Amniotic stem cell (primary cell): ENCODE measurements at regions not wholly inside any gene's neighbourhood (a gene's known extent, or its start where the extent isn't known, plus 50 kb on each side); places are given as distances from the start of the nearest gene placed in this dataset.

Experiments
- DNase-seq: peaks from one replicate; lab custom pipeline; 2025; lab: John Stamatoyannopoulos, UW

GRCh38 chr20:6616421-6616820 is 151.1 kb upstream of the BMP2 start:
- DNase-seq = no peak

- no peak for DNase-seq
Observed at GRCh38 chr20:6614836-6615235, 152.7 kb upstream of the BMP2 start.

DNA sequence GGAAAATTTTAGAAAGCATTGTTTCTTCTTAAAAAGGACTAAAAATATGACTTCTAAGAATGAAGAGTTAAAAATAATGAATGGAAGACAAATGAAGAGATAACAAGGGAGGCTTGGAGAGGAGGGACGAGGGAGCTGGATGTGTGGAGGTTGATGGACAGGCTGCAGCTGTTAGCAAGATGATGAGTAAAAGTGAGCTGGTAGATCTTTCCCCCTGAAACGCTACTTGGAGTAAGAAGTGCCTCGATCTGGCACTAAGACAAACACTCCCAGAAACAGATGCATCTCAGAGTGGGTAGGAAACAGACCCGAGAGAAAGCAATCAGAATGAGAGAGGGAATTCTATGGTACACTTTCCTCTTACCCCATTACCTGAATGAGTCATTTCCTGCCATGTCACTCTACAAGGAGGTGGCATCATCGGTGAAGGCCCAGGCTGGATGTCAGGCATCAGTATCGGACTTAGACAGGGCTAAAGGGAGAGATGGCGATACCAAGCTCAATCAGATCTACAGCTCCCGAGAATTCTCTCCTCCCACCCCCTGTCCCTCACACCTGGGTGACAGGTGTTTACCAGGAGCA is 154.1 kb upstream of the BMP2 start:
- no peak for DNase-seq

DNA sequence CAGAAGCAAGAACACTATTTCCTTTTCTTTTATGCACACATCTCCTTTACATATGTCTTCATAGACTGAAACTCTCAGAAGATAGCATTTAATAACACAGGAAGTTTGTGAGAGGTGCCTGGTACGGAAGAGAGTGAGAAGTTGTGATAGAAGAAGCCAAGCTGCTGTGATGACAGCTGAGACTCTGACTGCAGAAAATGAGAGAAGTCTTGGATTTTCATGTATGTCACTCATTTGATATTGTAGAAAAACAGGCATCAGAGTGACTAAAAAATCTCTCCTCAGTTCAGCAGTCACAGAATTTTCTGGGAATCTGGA is 154.9 kb upstream of the BMP2 start:
- no peak for DNase-seq

GRCh38 chr20:6611911-6612605 is 155.4 kb upstream of the BMP2 start:
- no peak for DNase-seq

GRCh38 chr20:6606651-6607050 is 160.8 kb upstream of the BMP2 start:
- no peak for DNase-seq

GRCh38 chr20:6605055-6605935 is 162.2 kb upstream of the BMP2 start:
- no peak for DNase-seq

DNA sequence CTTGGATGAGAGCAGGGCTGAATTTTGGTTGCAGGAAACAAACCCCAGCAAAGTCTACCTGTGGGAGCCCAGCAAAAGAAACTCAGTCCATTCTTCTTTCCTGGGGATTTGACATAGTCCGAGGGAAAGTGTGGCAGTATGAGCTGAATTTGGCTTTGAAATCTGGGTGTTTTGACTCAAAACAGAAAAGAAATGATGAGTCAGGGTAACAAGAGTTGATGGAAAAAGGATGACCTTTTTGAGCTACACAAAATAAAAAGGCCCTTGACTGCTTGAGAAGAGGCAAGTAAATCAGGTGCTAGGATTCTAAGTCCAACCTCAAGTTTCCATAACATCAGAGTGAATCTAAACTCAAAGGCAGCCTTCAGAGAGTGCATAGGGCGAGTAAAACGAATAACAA is 163.3 kb upstream of the BMP2 start:
- no peak for DNase-seq

GRCh38 chr20:6599876-6600735 is 167.4 kb upstream of the BMP2 start:
- no peak for DNase-seq

DNA sequence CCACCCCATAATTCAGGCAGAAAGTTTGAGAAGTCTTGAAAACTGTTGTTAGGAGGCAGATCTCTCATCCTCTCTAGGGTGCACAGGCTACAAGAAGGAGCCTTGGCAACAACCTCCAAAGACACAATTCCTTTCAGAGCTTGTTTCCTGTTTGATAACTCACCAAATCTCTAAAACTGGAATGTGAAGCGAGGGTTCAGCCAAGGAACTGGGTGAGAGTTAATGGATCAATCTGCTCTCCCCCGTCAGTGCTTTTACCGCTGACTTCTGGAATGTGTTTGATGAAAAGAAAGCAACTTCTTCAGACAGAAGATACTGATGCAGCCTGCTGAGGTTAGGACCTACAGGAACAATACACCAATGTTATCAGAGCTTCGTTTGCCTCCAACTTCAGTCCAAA is 171.8 kb upstream of the BMP2 start:
- DNase-seq = no peak

DNA sequence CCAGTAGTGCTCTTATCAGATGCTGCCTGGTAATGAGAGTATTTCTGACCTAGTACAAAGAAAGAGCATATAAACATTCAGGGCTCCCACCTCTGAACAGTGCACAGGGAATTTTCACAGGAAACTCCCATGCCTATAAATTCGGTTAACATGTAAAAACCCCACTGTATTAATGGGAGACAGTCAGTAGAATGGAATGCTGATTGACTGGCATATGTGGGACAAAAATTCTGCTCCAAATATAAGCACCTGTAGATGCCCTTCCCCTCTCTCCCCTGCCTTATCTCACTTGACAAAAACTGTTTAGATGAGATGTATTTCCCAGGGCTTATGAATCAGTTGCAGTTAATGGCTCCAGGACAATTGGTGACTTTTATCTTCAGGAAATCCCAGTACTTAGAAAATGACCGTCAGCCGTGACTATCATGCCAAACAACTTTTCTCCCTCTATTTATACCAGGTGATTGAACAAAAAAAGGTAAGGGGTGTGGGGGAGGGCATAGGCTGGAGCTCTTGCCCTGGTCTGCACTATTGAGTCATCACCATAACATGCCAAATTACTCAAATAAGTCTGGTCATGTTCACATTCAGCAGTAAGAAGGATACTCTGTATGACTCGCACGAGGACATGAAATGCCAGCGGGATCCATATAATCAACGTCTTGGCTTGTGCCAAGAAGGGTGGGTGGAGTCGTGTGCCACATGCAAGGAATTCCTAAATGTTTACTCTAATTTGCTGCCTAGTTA is 176.4 kb upstream of the BMP2 start:
- DNase-seq = peak; percentile 36

GRCh38 chr20:6588296-6588695 is 179.2 kb upstream of the BMP2 start:
- no peak for DNase-seq

GRCh38 chr20:6583134-6583738 is 184.2 kb upstream of the BMP2 start:
- peak; percentile 26 for DNase-seq

DNA sequence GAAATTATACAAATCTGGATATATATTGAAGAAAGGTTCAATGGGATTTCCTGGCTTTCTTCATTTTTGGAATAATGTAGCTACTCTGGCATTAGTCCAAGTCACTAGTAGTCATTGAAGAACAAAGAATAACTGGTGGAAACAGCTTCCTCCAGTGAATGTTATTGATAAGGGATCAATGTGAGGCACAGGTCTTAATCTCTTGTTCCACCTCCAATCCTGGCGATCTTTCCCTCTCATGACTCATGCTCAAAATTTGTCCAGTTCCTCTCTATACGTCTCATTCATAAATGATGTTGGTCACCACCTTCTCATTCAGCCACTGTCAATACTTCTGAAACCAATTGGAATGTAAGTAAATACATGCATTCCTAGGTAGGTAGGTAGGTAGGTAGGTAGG is 185.0 kb upstream of the BMP2 start:
- no peak for DNase-seq

DNA sequence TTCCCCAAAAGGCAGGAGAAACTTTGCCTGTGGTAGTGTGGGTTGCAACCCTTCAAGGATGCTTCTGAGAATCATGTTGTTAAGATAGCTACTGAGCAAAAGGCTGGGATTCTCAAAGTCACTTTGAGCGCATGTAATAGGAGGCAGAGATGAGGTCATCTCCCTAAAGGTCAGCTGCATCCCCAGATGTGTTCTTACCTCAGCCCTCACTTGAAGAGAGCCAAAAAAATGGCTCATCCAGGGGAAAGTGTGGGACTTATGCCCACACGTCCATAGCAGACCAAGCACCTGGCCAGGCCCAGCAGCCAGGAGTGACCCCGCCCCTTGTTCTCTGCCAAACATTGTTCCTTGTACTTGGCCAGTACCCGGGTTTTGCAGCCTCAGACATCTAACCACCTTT is 187.0 kb upstream of the BMP2 start:
- DNase-seq = no peak

- DNase-seq = no peak
Observed at GRCh38 chr20:6579824-6580223, 187.7 kb upstream of the BMP2 start.

- DNase-seq = no peak
Observed at GRCh38 chr20:6579417-6579816, 188.1 kb upstream of the BMP2 start.

GRCh38 chr20:6577451-6577850 is 190.0 kb upstream of the BMP2 start:
- no peak for DNase-seq

- DNase-seq = no peak
Observed at GRCh38 chr20:6576726-6577125, 190.8 kb upstream of the BMP2 start.

GRCh38 chr20:6575912-6576401 is 191.5 kb upstream of the BMP2 start:
- no peak for DNase-seq

GRCh38 chr20:6566821-6567220 is 200.7 kb upstream of the BMP2 start:
- peak; percentile 71 for DNase-seq
